ACC112 (cell line): ENCODE measurements at regions not wholly inside any gene's neighbourhood (a gene's known extent, or its start where the extent isn't known, plus 50 kb on each side); places are given as distances from the start of the nearest gene placed in this dataset.
"Not testable (repeated sequence)": the region's sequence is repeated elsewhere in the genome, so short reads cannot be mapped to it uniquely, and the experiment has no call there.

Experiments used
- H2AFZ ChIP-seq: fragments of 200-600 bp; sonication (generic); one replicate; pipeline ENCODE4 v1.6.0; 2017; ENCODE audit warnings: antibody characterized with exemption, low read length; ENCODE audit not compliant: unreplicated experiment
- H3K27ac ChIP-seq: fragments of 200-600 bp; sonication (generic); 2 replicates; pipeline ENCODE4 v1.5.1; 2014; ENCODE audit warnings: low read depth, mild to moderate bottlenecking, antibody characterized with exemption, low read length, moderate library complexity
- H3K27me3 ChIP-seq: fragments of 200-600 bp; sonication (generic); 2 replicates; pipeline ENCODE4 v1.6.1; 2014; ENCODE audit warnings: mild to moderate bottlenecking, antibody characterized with exemption, low read length, moderate library complexity, mixed read lengths; ENCODE audit not compliant: insufficient read depth
- H3K36me3 ChIP-seq: fragments of 200-600 bp; sonication (generic); 2 replicates; pipeline ENCODE4 v1.6.1; 2016; ENCODE audit warnings: mild to moderate bottlenecking, antibody characterized with exemption, low read length, moderate library complexity, mixed read lengths; ENCODE audit not compliant: insufficient read depth
- H3K4me1 ChIP-seq: fragments of 200-600 bp; sonication (generic); one replicate; pipeline ENCODE4 v1.6.1; 2016; ENCODE audit warnings: low read length, mixed read lengths; ENCODE audit not compliant: insufficient read depth, unreplicated experiment, control insufficient read depth
- H3K4me3 ChIP-seq: fragments of 200-600 bp; sonication (generic); 2 replicates; pipeline ENCODE4 v1.5.1; 2014; ENCODE audit warnings: mild to moderate bottlenecking, low read depth, low read length
- H3K79me2 ChIP-seq: fragments of 200-600 bp; sonication (generic); one replicate; pipeline ENCODE4 v1.6.0; 2016; ENCODE audit warnings: low read length; ENCODE audit not compliant: control insufficient read depth, unreplicated experiment, insufficient read depth

DNA sequence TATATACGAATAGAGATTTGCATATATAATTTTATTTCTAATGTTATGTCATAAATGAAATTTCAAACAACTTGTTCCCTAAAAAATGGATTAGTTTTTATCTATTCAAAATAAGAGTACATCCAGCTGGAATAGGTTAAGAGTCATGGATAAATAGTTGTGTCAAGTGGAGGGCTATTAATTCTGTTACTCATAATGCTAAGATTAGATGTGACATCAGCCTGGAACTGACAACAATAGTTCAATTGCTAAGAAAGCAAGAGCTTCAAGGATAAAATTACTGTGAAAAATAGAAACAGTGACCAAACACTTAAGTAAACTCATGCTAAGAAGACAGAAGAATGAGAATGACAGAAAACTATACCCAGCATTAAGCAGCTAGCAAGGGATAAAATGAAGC lies 92.2 kb upstream of the CDH9 start:
- Histone ChIP-seq H2AFZ (no peak overlapping the region), H3K27me3 (no peaks in the 10 kb centered on the region), H3K4me3 (no peak overlapping the region), H3K4me1 (no peaks in the 10 kb centered on the region), H3K79me2 (no peaks in the 10 kb centered on the region), H3K27ac (no peak overlapping the region), H3K36me3 (no peaks in the 10 kb centered on the region)

DNA sequence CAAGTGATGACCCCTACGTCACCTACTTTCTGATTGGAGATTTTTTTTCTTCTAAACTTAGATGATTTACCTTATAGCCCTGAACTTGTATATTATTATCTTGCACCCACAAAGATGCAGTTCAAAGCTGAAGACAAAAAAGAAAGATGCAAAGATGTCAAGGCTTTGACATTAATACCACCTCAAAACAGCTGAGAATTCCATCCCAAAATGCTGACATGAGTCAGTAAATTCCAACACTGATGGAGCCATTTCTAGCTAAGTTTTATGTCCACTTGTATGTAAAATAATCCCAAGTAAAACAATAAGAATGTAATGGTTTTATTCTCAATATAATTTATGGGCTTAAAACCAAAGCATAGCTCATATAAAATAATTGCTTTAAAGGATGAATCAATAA lies 91.5 kb upstream of the CDH9 start:
- no peak overlapping the region for H3K27ac ChIP-seq
- H2AFZ ChIP-seq: no peak overlapping the region
- H3K4me3 ChIP-seq: no peak overlapping the region
- H3K79me2 ChIP-seq: no peaks in the 10 kb centered on the region
- H3K27me3 ChIP-seq: no peaks in the 10 kb centered on the region
- no peaks in the 10 kb centered on the region for H3K4me1 ChIP-seq
- H3K36me3 ChIP-seq: no peaks in the 10 kb centered on the region

DNA sequence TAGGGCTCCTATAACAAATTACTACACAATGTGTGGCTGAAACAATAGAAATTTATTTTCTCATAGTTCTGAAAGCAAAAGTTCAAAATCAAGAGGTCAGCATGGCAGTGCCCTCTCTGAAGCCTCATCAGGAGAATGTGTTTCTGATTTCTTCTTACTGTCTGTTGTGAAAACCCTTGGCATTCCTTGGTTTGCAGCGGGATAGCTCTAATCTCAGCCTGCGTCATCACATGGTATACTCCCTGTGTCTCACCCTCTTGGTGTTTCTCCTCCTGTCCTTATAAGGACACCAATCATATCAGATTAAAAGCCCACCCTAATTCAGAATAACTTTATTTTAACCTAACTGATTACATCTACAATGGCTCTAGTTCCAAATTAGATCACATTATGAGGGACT lies 87.5 kb upstream of the CDH9 start:
- H3K27me3 ChIP-seq: no peaks in the 10 kb centered on the region
- H2AFZ ChIP-seq: no peak overlapping the region
- no peaks in the 10 kb centered on the region for H3K36me3 ChIP-seq
- H3K4me1 ChIP-seq: no peaks in the 10 kb centered on the region
- no peaks in the 10 kb centered on the region for H3K79me2 ChIP-seq
- H3K4me3 ChIP-seq: no peak overlapping the region
- H3K27ac ChIP-seq: no peak overlapping the region

DNA sequence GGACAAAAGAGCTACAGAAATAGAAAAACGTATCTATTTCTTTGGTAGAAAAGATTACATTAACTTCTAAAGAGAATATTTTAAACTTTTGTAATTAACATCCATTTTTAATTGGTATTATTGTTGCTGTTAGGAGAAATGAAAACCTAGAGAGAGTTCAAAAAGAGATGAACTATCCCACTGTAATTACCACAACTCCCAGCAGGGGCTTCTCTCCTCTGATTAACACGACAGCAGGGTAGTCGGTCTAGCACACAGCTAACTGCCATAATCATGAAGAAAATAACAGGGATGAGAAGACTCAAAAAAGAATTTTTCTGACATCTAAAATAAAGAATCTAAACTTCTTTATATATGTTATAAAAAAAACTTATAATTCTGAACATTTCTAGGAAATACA lies 86.2 kb upstream of the CDH9 start:
- H2AFZ ChIP-seq: no peak overlapping the region
- no peaks in the 10 kb centered on the region for H3K27me3 ChIP-seq
- H3K36me3 ChIP-seq: no peaks in the 10 kb centered on the region

GRCh38 chr5:27119736-27120321 lies 81.4 kb upstream of the CDH9 start:
- not testable (repeated sequence) for H3K27me3 ChIP-seq, H3K4me1 ChIP-seq, H3K27ac ChIP-seq, H3K36me3 ChIP-seq, H3K4me3 ChIP-seq, H3K79me2 ChIP-seq, H2AFZ ChIP-seq

More for the DNA sequence above, 86.2 kb upstream of the CDH9 start:
- no peak overlapping the region for H3K27ac ChIP-seq
- H3K4me3 ChIP-seq: no peak overlapping the region
- H3K79me2 ChIP-seq: no peaks in the 10 kb centered on the region
- H3K4me1 ChIP-seq: no peaks in the 10 kb centered on the region

DNA sequence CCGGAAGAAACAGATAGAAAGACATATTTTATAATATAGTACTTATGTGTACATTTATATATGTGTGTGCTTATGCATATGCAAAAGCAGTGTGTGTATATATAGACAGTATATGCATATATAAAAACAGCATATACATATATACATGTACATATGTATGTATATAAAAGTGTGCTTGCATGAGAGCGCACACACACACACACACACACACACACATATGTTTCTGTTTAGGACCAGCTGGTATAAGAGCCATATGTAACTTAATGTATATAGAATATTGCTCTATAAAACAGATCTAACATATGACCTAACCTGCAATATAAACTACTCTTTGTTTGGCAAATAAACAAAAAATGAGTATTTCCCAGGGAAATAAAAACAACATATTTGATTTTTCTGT lies 65.1 kb upstream of the CDH9 start:
- Histone ChIP-seq H3K36me3 (no peaks in the 10 kb centered on the region), H3K79me2 (no peaks in the 10 kb centered on the region), H3K4me1 (no peaks in the 10 kb centered on the region), H3K27me3 (no peaks in the 10 kb centered on the region), H3K4me3 (no peak overlapping the region), H2AFZ (no peak overlapping the region), H3K27ac (no peak overlapping the region)

GRCh38 chr5:27095761-27096160 lies 57.4 kb upstream of the CDH9 start:
- H3K27me3 ChIP-seq, H3K27ac ChIP-seq, H3K36me3 ChIP-seq, H3K79me2 ChIP-seq, H3K4me1 ChIP-seq, H3K4me3 ChIP-seq, H2AFZ ChIP-seq: not testable (repeated sequence)

DNA sequence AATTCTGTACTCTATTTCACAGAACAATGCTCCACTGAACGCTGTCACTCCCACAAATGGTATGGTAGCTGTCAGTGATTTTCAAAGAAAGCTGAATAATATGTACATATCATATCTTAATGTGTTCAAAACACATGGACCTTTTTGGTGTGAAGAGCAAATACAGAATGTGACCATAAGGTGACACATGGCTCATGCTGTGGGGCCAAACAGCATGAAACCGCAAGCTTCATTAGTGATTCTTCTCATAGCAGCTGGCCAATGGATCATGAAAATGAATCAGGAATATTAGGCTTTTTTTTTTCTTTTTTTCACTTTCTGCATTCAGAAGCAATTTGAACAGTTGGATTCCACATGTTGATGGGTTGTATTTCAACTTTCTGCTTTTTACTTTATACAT lies 54.9 kb upstream of the CDH9 start:
- no peak overlapping the region for H2AFZ ChIP-seq
- H3K4me3 ChIP-seq: no peak overlapping the region
- H3K4me1 ChIP-seq: no peaks in the 10 kb centered on the region
- no peak overlapping the region for H3K27ac ChIP-seq
- no peaks in the 10 kb centered on the region for H3K79me2 ChIP-seq
- no peaks in the 10 kb centered on the region for H3K36me3 ChIP-seq
- H3K27me3 ChIP-seq: no peaks in the 10 kb centered on the region

DNA sequence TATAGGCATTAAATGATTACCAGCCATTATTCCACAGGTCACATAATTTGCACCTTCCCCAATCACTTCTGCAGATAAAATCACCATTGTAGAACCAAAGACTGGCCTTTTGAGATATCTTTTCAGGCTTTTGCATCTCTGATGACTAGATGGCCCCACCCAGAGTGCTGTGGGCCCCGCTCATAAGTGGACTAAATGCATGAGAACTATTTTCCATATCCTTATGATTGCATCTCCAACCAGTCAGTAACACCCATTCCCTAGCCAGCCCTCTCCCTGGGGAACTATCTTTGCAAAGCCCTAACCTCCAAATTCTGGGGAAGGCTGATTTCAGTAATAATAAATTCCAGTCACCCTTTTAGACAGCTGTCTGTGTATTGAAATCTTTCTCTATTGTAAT lies 53.5 kb upstream of the CDH9 start:
- Histone ChIP-seq H3K4me1 (no peaks in the 10 kb centered on the region), H3K36me3 (no peaks in the 10 kb centered on the region), H3K79me2 (no peaks in the 10 kb centered on the region), H2AFZ (no peak overlapping the region), H3K27me3 (no peaks in the 10 kb centered on the region), H3K27ac (no peak overlapping the region), H3K4me3 (no peak overlapping the region)

GRCh38 chr5:27088822-27089221 lies 50.4 kb upstream of the CDH9 start:
- H3K4me3 ChIP-seq, H3K27ac ChIP-seq, H2AFZ ChIP-seq, H3K27me3 ChIP-seq, H3K79me2 ChIP-seq, H3K4me1 ChIP-seq, H3K36me3 ChIP-seq: not testable (repeated sequence)
